ENCODE measurements at regions not wholly inside any gene's neighbourhood (a gene's known extent, or its start where the extent isn't known, plus 50 kb on each side); places are given as distances from the start of the nearest gene placed in this dataset.

GRCh38 chr16:77657016-77657415, 65.3 kb upstream of the NUDT7 start:
- Histone ChIP-seq H3K4me1 (no peaks in the 10 kb centered on the region), H3K9me3 (replicated peaks in 1 of 11) (peaks cover 3 to 23% (median 6%) of the 10 kb centered on the region in 11 experiments; a peak in 18 of 22 replicates), H3K9ac (no peak overlapping the region), H3K4me2 (no peak overlapping the region), H3K27ac (no peak overlapping the region), H3K36me3 (no peaks in the 10 kb centered on the region), H3K27me3 (no peaks in the 10 kb centered on the region), H4K20me1 (no peaks in the 10 kb centered on the region), H3K4me3 (no peak overlapping the region)
- no peak for TF ChIP-seq Cebpa-rat (IDR thresholded peaks at IDR 0.05)

DNA sequence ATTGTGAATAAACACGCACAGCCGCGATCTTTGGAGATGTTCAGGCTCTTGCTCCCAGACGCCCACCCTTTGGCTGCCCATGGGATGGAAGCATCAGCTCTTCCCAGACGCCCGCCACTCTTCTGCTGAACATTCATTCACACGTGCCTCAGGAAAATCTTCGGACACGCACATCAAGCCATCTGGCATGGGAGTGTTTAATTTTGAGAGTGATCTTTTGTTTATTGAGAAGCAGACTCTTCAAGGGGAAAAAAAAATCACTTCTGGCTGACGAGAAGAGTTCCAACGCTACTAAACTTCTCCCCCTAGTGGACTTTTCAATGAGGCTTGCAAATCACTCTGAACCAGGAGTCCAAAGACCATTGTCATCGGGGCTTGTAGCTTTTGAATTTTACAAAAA, 62.0 kb upstream of the NUDT7 start:
- peaks cover 27 to 52% (median 32%) of the 10 kb centered on the region in 11 experiments for H3K9me3 ChIP-seq (replicated peaks in 1 of 11)
- no peak overlapping the region for H3K4me2 ChIP-seq
- H4K20me1 ChIP-seq, result no peaks in the 10 kb centered on the region
- no peaks in the 10 kb centered on the region for H3K4me1 ChIP-seq
- H3K36me3 ChIP-seq, result peaks cover 0 to 7% (median 0%) of the 10 kb centered on the region in 11 experiments; a peak in 2 of 22 replicates
- H3K9ac ChIP-seq, result no peak overlapping the region
- H3K27me3 ChIP-seq, result no peaks in the 10 kb centered on the region
- TF ChIP-seq Cebpa-rat (IDR thresholded peaks at IDR 0.05), result no peak
- no peak overlapping the region for H3K27ac ChIP-seq
- H3K4me3 ChIP-seq, result no peak overlapping the region

DNA sequence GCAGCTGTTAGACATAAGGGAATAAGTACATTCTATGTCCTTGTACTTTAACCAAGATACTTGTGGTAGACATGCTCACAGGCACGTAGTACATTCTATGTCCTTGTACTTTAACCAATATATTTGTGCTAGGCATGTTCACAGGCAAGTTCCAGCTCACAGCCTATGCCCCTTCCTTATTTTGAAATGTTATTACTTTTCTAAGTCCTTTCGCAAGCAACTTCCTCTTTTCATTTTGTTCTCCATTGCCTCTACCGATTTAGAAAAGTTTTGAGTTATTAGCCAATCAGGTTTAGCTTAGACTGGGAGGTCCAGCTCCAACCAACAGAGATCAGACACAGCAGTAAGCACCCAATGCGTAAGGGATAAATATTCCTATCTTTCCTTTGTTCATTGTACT, 60.1 kb upstream of the NUDT7 start:
- Histone ChIP-seq H3K9me3 (replicated peaks in 1 of 11) (peaks cover 27 to 42% (median 32%) of the 10 kb centered on the region in 11 experiments), H3K36me3 (peaks cover 0 to 7% (median 0%) of the 10 kb centered on the region in 11 experiments; a peak in 2 of 22 replicates), H3K9ac (no peak overlapping the region), H3K4me3 (no peak overlapping the region), H3K4me1 (no peaks in the 10 kb centered on the region), H3K27ac (peak overlapping the region in 6 of 11 experiments; percentile 15 to 51 (median 29); a peak in 10 of 22 replicates), H4K20me1 (no peaks in the 10 kb centered on the region), H3K4me2 (no peak overlapping the region), H3K27me3 (no peaks in the 10 kb centered on the region)
- 0 out of 22 replicates have a peak, but pooled peaks of 2 of the 11 experiments have one; percentile 20 to 24 for TF ChIP-seq Cebpa-rat (IDR thresholded peaks at IDR 0.05)

GRCh38 chr16:77663711-77664110, 58.6 kb upstream of the NUDT7 start:
- H3K9me3 ChIP-seq (replicated peaks in 1 of 11), result peaks cover 27 to 40% (median 32%) of the 10 kb centered on the region in 11 experiments
- H3K36me3 ChIP-seq, result peaks cover 0 to 7% (median 0%) of the 10 kb centered on the region in 11 experiments; a peak in 2 of 22 replicates
- no peak overlapping the region for H3K9ac ChIP-seq
- no peaks in the 10 kb centered on the region for H3K27me3 ChIP-seq
- TF ChIP-seq Cebpa-rat (IDR thresholded peaks at IDR 0.05), result no peak
- no peak overlapping the region; a peak in 1 of 20 replicates for H3K4me3 ChIP-seq
- H3K27ac ChIP-seq, result no peak overlapping the region
- H3K4me2 ChIP-seq, result no peak overlapping the region
- H3K4me1 ChIP-seq, result no peaks in the 10 kb centered on the region
- no peaks in the 10 kb centered on the region for H4K20me1 ChIP-seq

GRCh38 chr16:77666771-77667170, 55.5 kb upstream of the NUDT7 start:
- Histone ChIP-seq H3K4me1 (no peaks in the 10 kb centered on the region), H3K4me2 (no peak overlapping the region), H3K27me3 (no peaks in the 10 kb centered on the region), H3K4me3 (no peak overlapping the region), H4K20me1 (no peaks in the 10 kb centered on the region), H3K27ac (no peak overlapping the region), H3K9me3 (replicated peaks in 1 of 11) (peaks cover 26 to 31% (median 29%) of the 10 kb centered on the region in 11 experiments), H3K36me3 (peaks cover 0 to 7% (median 0%) of the 10 kb centered on the region in 11 experiments; a peak in 2 of 22 replicates), H3K9ac (no peak overlapping the region)
- TF ChIP-seq Cebpa-rat (IDR thresholded peaks at IDR 0.05), result no peak

DNA sequence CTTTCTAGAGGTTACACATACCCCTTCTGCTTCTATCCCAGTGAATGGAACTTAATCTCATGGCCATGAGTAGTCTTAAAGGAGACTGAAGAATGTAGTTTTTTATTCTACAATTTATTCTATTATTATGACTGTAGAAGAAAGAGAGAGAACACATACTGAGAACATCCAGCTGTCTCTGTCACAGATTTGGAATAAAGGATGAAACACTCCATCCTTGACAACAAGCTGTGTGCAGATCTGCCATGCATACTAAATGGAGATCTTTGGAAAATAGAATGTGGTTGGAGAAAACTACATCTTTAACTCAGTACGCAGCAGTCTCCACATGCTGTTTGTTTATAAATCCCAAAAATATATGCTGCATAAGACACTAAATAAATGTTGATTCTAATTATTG, 54.1 kb upstream of the NUDT7 start:
- no peak for TF ChIP-seq Cebpa-rat (IDR thresholded peaks at IDR 0.05)
- peaks cover 12 to 17% (median 16%) of the 10 kb centered on the region in 11 experiments for H3K9me3 ChIP-seq (replicated peaks in 1 of 11)
- no peak overlapping the region for H3K4me3 ChIP-seq
- H3K36me3 ChIP-seq, result peaks cover 0 to 7% (median 0%) of the 10 kb centered on the region in 11 experiments; a peak in 2 of 22 replicates
- H4K20me1 ChIP-seq, result no peaks in the 10 kb centered on the region
- H3K27me3 ChIP-seq, result no peaks in the 10 kb centered on the region
- no peaks in the 10 kb centered on the region for H3K4me1 ChIP-seq
- H3K4me2 ChIP-seq, result no peak overlapping the region
- no peak overlapping the region for H3K27ac ChIP-seq
- H3K9ac ChIP-seq, result no peak overlapping the region

GRCh38 chr16:77669057-77669456, 53.3 kb upstream of the NUDT7 start:
- peaks cover 4 to 8% (median 7%) of the 10 kb centered on the region in 11 experiments; a peak in 18 of 22 replicates for H3K9me3 ChIP-seq (replicated peaks in 1 of 11)
- no peak overlapping the region for H3K27ac ChIP-seq
- H4K20me1 ChIP-seq, result no peaks in the 10 kb centered on the region
- H3K36me3 ChIP-seq, result no peaks in the 10 kb centered on the region
- H3K9ac ChIP-seq, result no peak overlapping the region
- no peak overlapping the region for H3K4me3 ChIP-seq
- TF ChIP-seq Cebpa-rat (IDR thresholded peaks at IDR 0.05), result no peak
- H3K27me3 ChIP-seq, result no peaks in the 10 kb centered on the region
- no peak overlapping the region for H3K4me2 ChIP-seq
- no peaks in the 10 kb centered on the region for H3K4me1 ChIP-seq

All from BLaER1 treated with 17β-estradiol and CSF1 and Interleukin-3, amounts not matched to agents 10 nM and 100 nM (cell line).